ENCODE measurements at regions not wholly inside any gene's neighbourhood (a gene's known extent, or its start where the extent isn't known, plus 50 kb on each side); places are given as distances from the start of the nearest gene placed in this dataset.
A peak's percentile ranks its signal among the peaks of the same experiment; 100 is the strongest.
"Not testable (repeated sequence)": the region's sequence is repeated elsewhere in the genome, so short reads cannot be mapped to it uniquely, and the experiment has no call there.

DNA sequence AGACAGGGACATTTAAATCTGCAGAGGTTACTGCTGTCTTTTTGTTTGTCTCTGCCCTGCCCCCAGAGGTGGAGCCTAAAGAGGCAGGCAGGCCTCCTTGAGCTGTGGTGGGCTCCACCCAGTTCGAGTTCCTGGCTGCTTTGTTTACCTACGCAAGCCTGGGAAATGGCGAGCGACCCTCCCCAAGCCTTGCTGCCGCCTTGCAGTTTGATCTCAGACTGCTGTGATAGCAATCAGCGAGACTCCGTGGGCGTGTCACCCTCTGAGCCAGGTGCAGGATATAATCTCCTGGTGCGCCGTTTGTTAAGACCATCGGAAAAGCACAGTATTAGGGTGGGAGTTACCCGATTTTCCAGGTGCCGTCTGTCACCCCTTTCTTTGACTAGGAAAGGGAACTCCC is 93.3 kb downstream of the ANKRD30BL start:
- H3K27me3 ChIP-seq; H3K4me3 ChIP-seq; H3K9me3 ChIP-seq; H3K4me1 ChIP-seq; DNase-seq; H3K36me3 ChIP-seq; intact Hi-C loops (cut with DNase I; ENCODE audit: low total_unique reads); H3K27ac ChIP-seq: not testable (repeated sequence)

DNA sequence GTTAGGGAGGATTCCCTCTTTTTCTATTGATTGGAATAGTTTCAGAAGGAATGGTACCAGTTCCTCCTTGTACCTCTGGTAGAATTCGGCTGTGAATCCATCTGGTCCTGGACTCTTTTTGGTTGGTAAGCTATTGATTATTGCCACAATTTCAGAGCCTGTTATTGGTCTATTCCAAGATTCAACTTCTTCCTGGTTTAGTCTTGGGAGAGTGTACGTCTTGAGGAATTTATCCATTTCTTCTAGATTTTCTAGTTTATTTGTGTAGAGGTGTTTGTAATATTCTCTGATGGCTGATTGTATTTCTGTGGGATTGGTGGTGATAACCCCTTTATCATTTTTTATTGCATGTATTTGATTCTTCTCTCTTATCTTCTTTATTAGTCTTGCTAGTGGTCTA is 96.4 kb downstream of the ANKRD30BL start:
- DNase-seq; H3K9me3 ChIP-seq; H3K27ac ChIP-seq; H3K4me3 ChIP-seq; H3K27me3 ChIP-seq; H3K4me1 ChIP-seq; intact Hi-C loops (cut with DNase I; ENCODE audit: low total_unique reads); H3K36me3 ChIP-seq: not testable (repeated sequence)

DNA sequence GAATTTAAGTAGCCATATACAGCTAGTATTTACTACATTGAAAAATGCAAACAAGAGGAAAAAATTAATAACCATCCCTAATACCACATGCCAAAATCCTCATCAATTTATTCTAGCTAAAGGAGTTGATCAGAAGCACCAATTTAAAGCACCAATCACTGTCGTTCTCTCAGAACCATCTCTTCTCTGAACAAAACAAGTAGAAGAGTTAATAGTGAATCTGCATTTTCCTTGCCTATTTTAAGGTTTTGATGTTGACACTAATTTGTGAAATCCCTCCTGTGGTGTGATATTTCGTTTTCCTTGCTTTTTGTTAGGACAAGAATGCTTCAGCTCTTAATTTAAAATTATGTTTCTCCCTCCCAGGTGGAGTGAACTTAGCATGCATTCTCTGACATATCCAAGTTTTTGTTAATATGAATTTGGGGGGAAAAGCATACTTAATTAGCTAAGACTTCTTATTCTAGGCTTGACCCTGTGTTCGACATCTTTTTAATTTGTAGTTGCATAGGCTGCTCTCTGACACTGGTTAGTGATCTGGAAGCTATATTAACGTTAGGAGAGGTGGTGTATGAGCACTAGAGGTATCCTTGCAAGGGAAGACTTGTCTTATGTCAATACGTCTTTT is 122.0 kb downstream of the ANKRD30BL start:
- H3K36me3 ChIP-seq; intact Hi-C loops (cut with DNase I; ENCODE audit: low total_unique reads); H3K4me1 ChIP-seq; H3K4me3 ChIP-seq; H3K27ac ChIP-seq; H3K27me3 ChIP-seq; H3K9me3 ChIP-seq; DNase-seq: not testable (repeated sequence)

DNA sequence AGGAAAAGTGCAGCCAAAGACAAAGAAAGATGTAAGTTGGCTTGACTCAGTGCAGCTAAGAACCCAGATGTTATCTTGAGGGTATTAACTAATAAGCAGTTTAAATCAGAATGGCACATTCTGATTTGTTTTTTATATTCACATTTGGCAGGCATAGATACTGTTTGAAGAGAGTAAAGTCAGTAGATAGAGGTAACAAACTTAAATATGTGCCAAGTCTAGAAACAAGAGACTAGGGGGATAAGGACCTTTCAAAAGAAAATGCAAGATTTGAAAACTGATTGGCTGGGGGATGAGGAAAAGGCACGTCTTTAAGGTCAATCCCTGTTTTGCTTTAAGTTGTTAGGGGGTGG is 122.9 kb downstream of the ANKRD30BL start:
- DNase-seq; H3K27ac ChIP-seq; H3K27me3 ChIP-seq; intact Hi-C loops (cut with DNase I; ENCODE audit: low total_unique reads); H3K4me3 ChIP-seq; H3K4me1 ChIP-seq; H3K9me3 ChIP-seq; H3K36me3 ChIP-seq: not testable (repeated sequence)

DNA sequence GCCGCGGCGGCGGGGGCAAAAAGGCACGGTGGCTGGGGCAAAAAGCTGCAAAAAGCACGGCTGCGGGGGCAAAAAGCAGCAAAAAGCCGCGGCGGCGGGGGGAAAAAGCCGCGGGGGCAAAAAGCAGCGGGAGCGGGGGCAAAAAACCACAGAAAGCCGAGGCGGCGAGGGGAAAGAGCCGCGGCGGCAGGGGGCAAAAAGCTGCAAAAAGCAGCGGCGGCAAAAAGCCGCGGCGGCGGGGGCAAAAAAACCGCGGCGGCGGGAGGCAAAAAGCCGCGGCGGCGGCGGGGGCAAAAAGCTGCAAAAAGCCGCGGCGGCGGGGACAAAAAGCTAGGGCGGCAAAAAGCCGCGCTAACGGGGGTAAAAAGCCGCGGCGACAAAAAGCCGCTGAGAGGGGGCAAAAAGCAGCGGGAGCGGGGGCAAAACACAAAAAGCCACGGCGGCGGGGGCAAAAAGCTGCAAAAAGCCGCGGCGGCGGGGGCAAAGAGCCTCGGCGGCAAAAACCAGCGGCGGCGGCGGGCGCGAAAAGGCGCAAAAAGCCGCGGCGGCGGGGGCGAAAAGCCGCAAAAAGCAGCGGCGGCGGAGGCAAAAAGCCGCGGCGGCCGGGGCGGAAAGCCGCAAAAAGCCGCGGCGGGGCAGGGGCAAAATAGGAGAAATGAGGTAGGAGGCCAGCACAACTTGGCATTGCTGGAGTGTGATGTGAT is 123.4 kb downstream of the ANKRD30BL start:
- Histone ChIP-seq H3K27ac (no peak overlapping the region), H3K4me1 (no peaks in the 10 kb centered on the region), H3K27me3 (peaks cover 4 to 6% of the 10 kb centered on the region in 2 donors), H3K36me3 (no peaks in the 10 kb centered on the region), H3K4me3 (peak overlapping the region; percentile 11), H3K9me3 (no peaks in the 10 kb centered on the region)
- no peak for DNase-seq
- intact Hi-C loops (cut with DNase I; ENCODE audit: low total_unique reads): no loop called here
- no peak for TF ChIP-seq POLR2A (IDR thresholded peaks at IDR 0.05)
- TF ChIP-seq, protein P1, sequence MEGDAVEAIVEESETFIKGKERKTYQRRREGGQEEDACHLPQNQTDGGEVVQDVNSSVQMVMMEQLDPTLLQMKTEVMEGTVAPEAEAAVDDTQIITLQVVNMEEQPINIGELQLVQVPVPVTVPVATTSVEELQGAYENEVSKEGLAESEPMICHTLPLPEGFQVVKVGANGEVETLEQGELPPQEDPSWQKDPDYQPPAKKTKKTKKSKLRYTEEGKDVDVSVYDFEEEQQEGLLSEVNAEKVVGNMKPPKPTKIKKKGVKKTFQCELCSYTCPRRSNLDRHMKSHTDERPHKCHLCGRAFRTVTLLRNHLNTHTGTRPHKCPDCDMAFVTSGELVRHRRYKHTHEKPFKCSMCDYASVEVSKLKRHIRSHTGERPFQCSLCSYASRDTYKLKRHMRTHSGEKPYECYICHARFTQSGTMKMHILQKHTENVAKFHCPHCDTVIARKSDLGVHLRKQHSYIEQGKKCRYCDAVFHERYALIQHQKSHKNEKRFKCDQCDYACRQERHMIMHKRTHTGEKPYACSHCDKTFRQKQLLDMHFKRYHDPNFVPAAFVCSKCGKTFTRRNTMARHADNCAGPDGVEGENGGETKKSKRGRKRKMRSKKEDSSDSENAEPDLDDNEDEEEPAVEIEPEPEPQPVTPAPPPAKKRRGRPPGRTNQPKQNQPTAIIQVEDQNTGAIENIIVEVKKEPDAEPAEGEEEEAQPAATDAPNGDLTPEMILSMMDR (IDR thresholded peaks at IDR 0.05): no peak

DNA sequence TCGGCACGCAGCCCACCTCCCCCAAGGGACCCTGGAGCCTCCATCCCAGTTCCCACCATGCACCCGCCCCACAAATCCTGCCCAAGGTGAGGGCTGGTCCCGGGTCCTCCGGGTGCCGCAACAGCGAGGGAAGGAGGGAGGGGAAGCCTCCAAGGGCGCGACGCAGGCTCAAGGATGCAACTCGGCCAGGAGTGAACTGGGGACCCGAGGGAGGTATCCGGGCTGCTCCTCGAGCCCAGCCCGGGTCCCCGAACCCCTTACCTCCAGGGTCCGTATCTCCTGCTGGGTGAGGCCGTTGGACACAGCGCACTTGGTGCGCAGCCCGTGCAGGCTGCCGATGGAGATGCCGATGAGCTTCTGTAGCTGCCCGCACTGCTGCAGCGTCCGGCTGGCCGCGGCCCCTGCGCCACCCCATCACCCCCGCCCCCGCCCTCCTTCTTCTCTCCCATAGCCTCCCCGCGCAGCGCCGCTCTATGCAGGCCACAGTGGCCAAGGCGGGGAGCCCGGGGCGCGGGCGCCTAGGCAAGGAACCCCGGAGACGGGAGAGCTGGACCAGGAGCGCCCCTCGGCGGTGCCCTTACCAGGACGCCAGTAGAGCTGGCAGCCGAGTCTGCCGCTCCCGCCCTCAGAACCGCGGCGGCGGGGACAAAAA is 124.1 kb downstream of the ANKRD30BL start:
- H3K27ac ChIP-seq: no peak overlapping the region
- intact Hi-C loops (cut with DNase I; ENCODE audit: low total_unique reads): no loop called here
- no peaks in the 10 kb centered on the region for H3K9me3 ChIP-seq
- H3K27me3 ChIP-seq: peaks cover 4 to 6% of the 10 kb centered on the region in 2 donors
- no peaks in the 10 kb centered on the region for H3K36me3 ChIP-seq
- DNase-seq: no peak
- TF ChIP-seq, protein P1 (IDR thresholded peaks at IDR 0.05): no peak
- no peak for TF ChIP-seq POLR2A (IDR thresholded peaks at IDR 0.05)
- peak overlapping the region; percentile 11 for H3K4me3 ChIP-seq
- no peaks in the 10 kb centered on the region for H3K4me1 ChIP-seq

DNA sequence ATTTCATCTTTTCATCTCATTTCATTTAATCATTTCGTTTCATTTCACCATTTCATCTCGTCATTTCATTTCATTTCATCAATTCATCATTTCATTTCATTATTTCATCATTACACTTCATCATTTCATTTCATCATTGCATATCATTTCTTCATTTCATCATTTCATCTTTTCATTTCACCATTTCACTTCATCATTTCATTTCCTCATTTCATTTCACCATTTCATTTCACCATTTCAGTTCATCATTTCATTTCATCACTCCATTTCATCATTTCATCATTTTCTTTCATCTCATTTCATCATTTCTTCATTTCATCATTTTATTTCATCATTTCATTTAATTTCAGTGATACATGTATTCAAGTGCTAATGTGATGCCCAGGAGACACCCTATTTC is 127.1 kb downstream of the ANKRD30BL start:
- H3K27ac ChIP-seq: no peak overlapping the region
- TF ChIP-seq, protein P1 (IDR thresholded peaks at IDR 0.05): no peak
- TF ChIP-seq POLR2A (IDR thresholded peaks at IDR 0.05): no peak
- DNase-seq: no peak

More for the DNA sequence above, 127.1 kb downstream of the ANKRD30BL start:
- Histone ChIP-seq H3K9me3 (no peaks in the 10 kb centered on the region), H3K27me3 (peaks cover 4% of the 10 kb centered on the region in 2 donors), H3K4me1 (no peaks in the 10 kb centered on the region), H3K36me3 (no peaks in the 10 kb centered on the region), H3K4me3 (no peak overlapping the region)
- intact Hi-C loops (cut with DNase I; ENCODE audit: low total_unique reads): no loop called here
